PC-3 (cell line): ENCODE measurements at regions not wholly inside any gene's neighbourhood (a gene's known extent, or its start where the extent isn't known, plus 50 kb on each side); places are given as distances from the start of the nearest gene placed in this dataset.

ENCODE experiments used
- EZH2 ChIP-seq: fragments of 300-600 bp; sonication (generic); IDR thresholded peaks from one replicate; pipeline ENCODE4 v1.6.1; 2017; ENCODE audit warnings: antibody characterized with exemption, mild to moderate bottlenecking, low read length; ENCODE audit not compliant: unreplicated experiment
- EZH2phosphoT487 ChIP-seq: fragments of 300-600 bp; sonication (generic); IDR thresholded peaks from 2 replicates; pipeline ENCODE4 v1.6.1; 2018; ENCODE audit warnings: mild to moderate bottlenecking, antibody characterized with exemption, low read length, borderline replicate concordance
- TF ChIP-seq, protein P1 (sequence below): fragments of 300-600 bp; sonication (generic); conservative IDR thresholded peaks from 2 replicates; pipeline ENCODE4 v1.5.1; 2017; ENCODE audit warnings: antibody characterized with exemption, low read depth, mild to moderate bottlenecking, low read length

DNA sequence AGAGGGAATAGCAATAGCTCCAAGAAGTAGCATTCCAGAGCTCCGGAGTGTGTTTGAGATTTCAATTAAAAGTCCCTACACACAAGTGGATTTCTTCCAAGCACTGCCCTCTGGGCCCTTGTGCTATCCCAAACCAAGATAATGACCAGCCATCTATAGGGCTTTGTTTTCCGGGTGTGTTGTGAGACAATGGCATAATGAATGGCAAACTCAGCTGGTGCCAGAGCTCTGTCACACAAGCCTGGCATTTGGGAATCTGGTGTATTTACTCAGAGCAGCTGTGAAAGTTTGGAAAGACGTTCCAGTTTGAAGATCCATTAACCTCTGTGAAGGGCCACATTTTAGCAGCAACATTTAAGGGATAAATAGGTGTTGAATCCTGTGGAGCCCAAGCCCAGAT is 61.2 kb upstream of the TMTC2 start:
- TF ChIP-seq EZH2phosphoT487, result no peak
- TF ChIP-seq, protein P1, sequence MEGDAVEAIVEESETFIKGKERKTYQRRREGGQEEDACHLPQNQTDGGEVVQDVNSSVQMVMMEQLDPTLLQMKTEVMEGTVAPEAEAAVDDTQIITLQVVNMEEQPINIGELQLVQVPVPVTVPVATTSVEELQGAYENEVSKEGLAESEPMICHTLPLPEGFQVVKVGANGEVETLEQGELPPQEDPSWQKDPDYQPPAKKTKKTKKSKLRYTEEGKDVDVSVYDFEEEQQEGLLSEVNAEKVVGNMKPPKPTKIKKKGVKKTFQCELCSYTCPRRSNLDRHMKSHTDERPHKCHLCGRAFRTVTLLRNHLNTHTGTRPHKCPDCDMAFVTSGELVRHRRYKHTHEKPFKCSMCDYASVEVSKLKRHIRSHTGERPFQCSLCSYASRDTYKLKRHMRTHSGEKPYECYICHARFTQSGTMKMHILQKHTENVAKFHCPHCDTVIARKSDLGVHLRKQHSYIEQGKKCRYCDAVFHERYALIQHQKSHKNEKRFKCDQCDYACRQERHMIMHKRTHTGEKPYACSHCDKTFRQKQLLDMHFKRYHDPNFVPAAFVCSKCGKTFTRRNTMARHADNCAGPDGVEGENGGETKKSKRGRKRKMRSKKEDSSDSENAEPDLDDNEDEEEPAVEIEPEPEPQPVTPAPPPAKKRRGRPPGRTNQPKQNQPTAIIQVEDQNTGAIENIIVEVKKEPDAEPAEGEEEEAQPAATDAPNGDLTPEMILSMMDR, result no peak
- TF ChIP-seq EZH2, result no peak
